Uterus (tissue), 3 donors: ENCODE measurements at regions not wholly inside any gene's neighbourhood (a gene's known extent, or its start where the extent isn't known, plus 50 kb on each side); places are given as distances from the start of the nearest gene placed in this dataset.
"Not testable (repeated sequence)": the region's sequence is repeated elsewhere in the genome, so short reads cannot be mapped to it uniquely, and the experiment has no call there.

Experiments used
- DNase-seq, 2 donors: peaks; one replicate each; pipeline ENCODE4 v3.0.0-alpha.2; 2019 to 2020
- H3K27ac ChIP-seq, 2 donors: fragments of 200-600 bp; sonication (generic); 1 replicate in 1 of 2; 2 replicates in 1 of 2; pipeline ENCODE4 v1.5.1; 2016 to 2018
- H3K27me3 ChIP-seq, 2 donors: fragments of 200-600 bp; sonication (generic); one replicate each; pipeline ENCODE4 v1.5.1; 2018 to 2019; ENCODE audit warnings: control low read depth in 1 of 2
- H3K36me3 ChIP-seq, 2 donors: fragments of 200-600 bp; sonication (generic); one replicate each; pipeline ENCODE4 v1.5.1; 2019; ENCODE audit warnings: control low read depth in 1 of 2
- H3K4me1 ChIP-seq, 2 donors: fragments of 200-600 bp; sonication (generic); one replicate each; pipeline ENCODE4 v1.5.1; 2018 to 2019; ENCODE audit warnings: control low read depth in 1 of 2
- H3K4me3 ChIP-seq, 2 donors: fragments of 200-600 bp; sonication (generic); 1 replicate in 1 of 2; 2 replicates in 1 of 2; pipeline ENCODE4 v1.5.1; 2018 to 2019; ENCODE audit warnings: mild to moderate bottlenecking in 1 of 2
- H3K9me3 ChIP-seq, 2 donors: fragments of 200-600 bp; sonication (generic); one replicate each; pipeline ENCODE4 v1.5.1; 2019; ENCODE audit warnings: control low read depth in 1 of 2
- CTCF ChIP-seq, 4 experiments: fragments of 200-600 bp in 2 of 4; fragments of 450-650 bp in 2 of 4; sonication (generic) in 2 of 4; IDR thresholded peaks; one replicate each; pipeline ENCODE4 v1.5.1; 2016 to 2019; ENCODE audit warnings: antibody characterized with exemption in 4 of 4, mild to moderate bottlenecking in 2 of 4, moderate library complexity in 1 of 4
- POLR2A ChIP-seq, 2 donors: fragments of 450-650 bp; IDR thresholded peaks; one replicate each; pipeline ENCODE4 v1.6.1; 2016; ENCODE audit warnings: antibody characterized with exemption in 2 of 2, mild to moderate bottlenecking in 1 of 2, moderate library complexity in 1 of 2
- intact Hi-C: fragments of 100-400 bp; cut with DNase I; formaldehyde crosslinking; loops from one replicate; pipeline ENCODE4 v1.15.1; 2023; ENCODE audit warnings: low total_unique reads
- donor health status: DM: yes; HTN: yes; CAD: no.

- Histone ChIP-seq H3K9me3 (no peaks in the 10 kb centered on the region), H3K4me1 (no peaks in the 10 kb centered on the region), H3K4me3 (no peak overlapping the region), H3K27ac (no peak overlapping the region), H3K36me3 (no peaks in the 10 kb centered on the region), H3K27me3 (no peaks in the 10 kb centered on the region)
- TF ChIP-seq CTCF (IDR thresholded peaks at IDR 0.05) (no peak), POLR2A (IDR thresholded peaks at IDR 0.05) (no peak)
- DNase-seq = no peak
- intact Hi-C loops = no loop called here
Observed at GRCh38 chr3:177700117-177700516, 502.8 kb upstream of the TBL1XR1 start.

GRCh38 chr3:177703788-177704187 is 506.5 kb upstream of the TBL1XR1 start:
- Histone ChIP-seq H3K9me3 (no peaks in the 10 kb centered on the region), H3K27me3 (no peaks in the 10 kb centered on the region), H3K4me1 (no peaks in the 10 kb centered on the region), H3K36me3 (no peaks in the 10 kb centered on the region), H3K4me3 (no peak overlapping the region), H3K27ac (no peak overlapping the region)
- intact Hi-C loops = no loop called here
- TF ChIP-seq POLR2A (IDR thresholded peaks at IDR 0.05) (no peak), CTCF (IDR thresholded peaks at IDR 0.05) (no peak)
- DNase-seq = no peak

DNA sequence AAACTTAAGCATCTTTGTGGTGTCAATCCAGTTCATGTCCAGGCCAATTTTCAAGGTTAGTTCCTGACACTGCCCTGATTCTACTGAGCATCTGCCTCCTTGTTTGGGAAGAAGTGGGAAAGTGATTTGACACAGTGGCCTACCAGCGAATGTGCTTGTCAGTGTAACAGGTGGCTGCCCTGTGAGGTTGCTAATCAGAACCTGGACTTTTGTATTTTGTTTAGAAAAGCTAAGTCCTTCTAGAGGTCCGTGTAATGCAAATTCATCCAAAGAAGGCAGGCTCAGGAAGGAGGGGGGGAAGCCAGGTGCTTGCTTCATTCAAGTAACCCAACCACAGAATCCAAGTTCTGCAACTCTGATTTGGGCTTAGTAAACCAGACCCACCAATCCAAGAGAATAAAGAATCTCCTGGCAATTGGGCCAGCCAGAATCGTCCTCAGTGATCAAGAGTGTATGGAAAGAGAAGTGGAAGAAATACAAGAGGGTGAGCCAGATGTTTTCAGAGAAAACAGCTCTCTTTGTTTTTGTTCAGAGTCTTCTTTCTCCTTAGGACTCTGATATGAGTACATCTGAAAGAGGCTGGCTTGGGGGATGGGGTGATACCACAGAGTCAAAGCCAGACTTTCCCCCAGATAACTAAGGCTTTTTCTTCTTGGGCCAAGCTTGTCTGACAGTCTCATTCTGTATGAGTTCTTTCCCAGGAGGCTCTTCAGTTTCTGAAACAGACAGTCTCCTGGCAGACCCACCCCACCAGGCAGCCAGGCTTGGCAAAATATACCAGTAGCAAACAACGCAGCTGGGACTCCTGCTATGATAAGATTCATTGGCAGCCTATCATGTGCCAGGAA is 508.9 kb upstream of the TBL1XR1 start:
- H3K27me3 ChIP-seq = no peaks in the 10 kb centered on the region
- H3K27ac ChIP-seq = peak overlapping the region; percentile 16 to 53
- H3K4me1 ChIP-seq = no peaks in the 10 kb centered on the region
- H3K4me3 ChIP-seq = no peak overlapping the region
- peak; percentile 21 to 73 for DNase-seq
- TF ChIP-seq POLR2A (IDR thresholded peaks at IDR 0.05) (no peak), CTCF (IDR thresholded peaks at IDR 0.05) (no peak)
- no peaks in the 10 kb centered on the region for H3K9me3 ChIP-seq
- intact Hi-C loops = no loop called here
- no peaks in the 10 kb centered on the region for H3K36me3 ChIP-seq

GRCh38 chr3:177709470-177709869 is 512.2 kb upstream of the TBL1XR1 start:
- intact Hi-C loops, H3K9me3 ChIP-seq, H3K4me3 ChIP-seq, H3K27me3 ChIP-seq, H3K27ac ChIP-seq, H3K36me3 ChIP-seq, DNase-seq, H3K4me1 ChIP-seq: not testable (repeated sequence)

- Histone ChIP-seq H3K9me3 (no peaks in the 10 kb centered on the region), H3K4me1 (no peaks in the 10 kb centered on the region), H3K27ac (no peak overlapping the region), H3K4me3 (no peak overlapping the region), H3K27me3 (no peaks in the 10 kb centered on the region), H3K36me3 (no peaks in the 10 kb centered on the region)
- no peak for DNase-seq
- intact Hi-C loops = no loop called here
- TF ChIP-seq CTCF (IDR thresholded peaks at IDR 0.05) (no peak), POLR2A (IDR thresholded peaks at IDR 0.05) (no peak)
Observed at GRCh38 chr3:177710506-177710905, 513.2 kb upstream of the TBL1XR1 start.
